ENCODE measurements at regions not wholly inside any gene's neighbourhood (a gene's known extent, or its start where the extent isn't known, plus 50 kb on each side); places are given as distances from the start of the nearest gene placed in this dataset.

DNA sequence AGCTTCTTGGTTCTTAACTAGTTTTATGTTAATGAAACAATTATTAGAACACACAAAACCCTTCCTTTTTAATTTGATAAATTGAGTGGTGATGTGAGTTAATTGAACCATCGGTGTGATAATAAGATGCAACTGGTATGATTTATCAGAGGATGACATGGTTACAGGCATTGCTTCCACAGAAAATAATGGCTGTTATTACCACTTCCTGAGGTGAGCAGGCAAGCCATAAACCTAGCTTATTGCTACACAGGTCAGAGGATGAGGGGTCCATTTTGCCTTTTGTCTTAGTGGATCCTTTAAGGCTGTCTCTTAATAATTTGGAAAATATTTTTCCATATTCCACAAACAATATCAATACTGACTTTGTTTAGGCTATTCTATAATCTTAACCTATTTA is 226.6 kb upstream of the EDNRB start:
- no peak for TF ChIP-seq CTCF (IDR thresholded peaks at IDR 0.05; ENCODE audit: poor library complexity, severe bottlenecking)
- no peak for TF ChIP-seq POLR2AphosphoS5 (IDR thresholded peaks at IDR 0.05)
- TF ChIP-seq SMC3 (conservative IDR thresholded peaks at IDR 0.05; ENCODE audit: poor library complexity) = no peak
- TF ChIP-seq TAF1 (IDR thresholded peaks at IDR 0.05; ENCODE audit: low read depth) = no peak
- no peak for TF ChIP-seq EZH2 (IDR thresholded peaks at IDR 0.05; ENCODE audit: borderline replicate concordance, insufficient read depth, low read length, poor library complexity, severe bottlenecking)
- no peak for TF ChIP-seq MXI1 (conservative IDR thresholded peaks at IDR 0.05; ENCODE audit: poor library complexity, severe bottlenecking)
- no peak for TF ChIP-seq RAD21 (conservative IDR thresholded peaks at IDR 0.05)
- TF ChIP-seq REST (IDR thresholded peaks at IDR 0.05; ENCODE audit: borderline replicate concordance) = no peak
- no peak for TF ChIP-seq EP300 (conservative IDR thresholded peaks at IDR 0.05; ENCODE audit: poor library complexity, severe bottlenecking)

All from neural cell (in vitro differentiated cells).